Stimulated activated memory B cell treated with anti-CD40 and anti-IgM and Interleukin-4, amounts not matched to agents 10 μg/mL and 1 μg/mL and 100 μg/mL, for 72 hours (primary cell): ENCODE measurements at regions not wholly inside any gene's neighbourhood (a gene's known extent, or its start where the extent isn't known, plus 50 kb on each side); places are given as distances from the start of the nearest gene placed in this dataset.

Experiments used
- ATAC-seq: fragments of 150-1000 bp; cut with Tn5 transposase; 2 replicates; pipeline ENCODE4 v1.10.0; 2021
- H3K27ac Mint-ChIP-seq: one replicate; pipeline ENCODE4 v1.8.0; 2022; ENCODE audit warnings: mild to moderate bottlenecking, mixed read lengths
- H3K27me3 Mint-ChIP-seq: one replicate; pipeline ENCODE4 v1.8.0; 2022; ENCODE audit warnings: mixed read lengths
- H3K36me3 Mint-ChIP-seq: one replicate; pipeline ENCODE4 v1.8.0; 2022; ENCODE audit warnings: mixed read lengths
- H3K4me1 Mint-ChIP-seq: one replicate; pipeline ENCODE4 v1.8.0; 2022; ENCODE audit warnings: mixed read lengths
- H3K4me3 Mint-ChIP-seq: one replicate; pipeline ENCODE4 v1.8.0; 2022; ENCODE audit warnings: mild to moderate bottlenecking, moderate library complexity, mixed read lengths
- H3K9me3 Mint-ChIP-seq: one replicate; pipeline ENCODE4 v1.8.0; 2022; ENCODE audit warnings: mixed read lengths

DNA sequence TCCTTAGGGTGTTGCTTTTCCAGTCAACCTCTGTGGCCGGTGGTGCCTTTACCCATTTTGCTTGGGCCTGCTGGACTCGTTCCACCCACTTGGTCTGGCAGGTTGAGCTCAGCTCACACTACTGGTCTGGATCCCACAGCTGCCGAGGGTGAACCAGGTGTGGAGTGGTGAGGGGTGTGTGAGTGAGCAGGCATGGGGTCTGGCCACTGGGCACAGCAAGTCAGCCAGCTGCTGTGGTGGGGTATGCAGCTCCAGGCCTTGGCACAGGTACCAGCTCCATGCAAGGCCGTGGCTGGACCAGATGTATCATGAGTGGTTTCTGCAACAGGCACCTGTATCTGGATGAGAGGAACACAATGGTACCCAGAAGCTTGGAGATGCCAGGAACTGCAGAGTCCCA, 277.6 kb upstream of the KLHL1 start:
- H3K27me3 Mint-ChIP-seq = no peaks in the 10 kb centered on the region
- no peaks in the 10 kb centered on the region for H3K36me3 Mint-ChIP-seq
- peak; percentile 36 for ATAC-seq
- H3K9me3 Mint-ChIP-seq = no peaks in the 10 kb centered on the region
- no peak overlapping the region for H3K4me3 Mint-ChIP-seq
- H3K27ac Mint-ChIP-seq = no peak overlapping the region
- H3K4me1 Mint-ChIP-seq = no peaks in the 10 kb centered on the region

DNA sequence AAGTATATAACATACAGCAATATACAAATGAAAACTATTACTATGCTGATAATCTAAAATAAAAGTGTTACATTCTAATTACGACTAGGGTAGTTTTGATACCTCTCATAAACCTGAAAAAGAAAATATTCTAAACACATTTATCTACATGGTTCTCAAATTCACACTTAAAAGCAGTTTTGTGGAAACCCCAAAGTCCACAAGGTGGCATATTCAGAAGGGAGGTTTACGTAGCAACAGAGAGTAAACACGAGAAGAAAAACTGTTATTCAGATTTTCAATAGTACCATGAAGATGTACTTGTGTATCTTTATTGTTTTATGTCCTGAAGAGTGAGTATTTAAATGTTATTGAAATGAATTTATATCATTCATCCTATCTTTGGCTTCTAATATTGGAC, 275.9 kb upstream of the KLHL1 start:
- no peaks in the 10 kb centered on the region for H3K27me3 Mint-ChIP-seq
- H3K9me3 Mint-ChIP-seq = peaks cover 2% of the 10 kb centered on the region
- no peaks in the 10 kb centered on the region for H3K36me3 Mint-ChIP-seq
- H3K27ac Mint-ChIP-seq = no peak overlapping the region
- no peak for ATAC-seq
- no peak overlapping the region for H3K4me3 Mint-ChIP-seq
- no peaks in the 10 kb centered on the region for H3K4me1 Mint-ChIP-seq

- H3K27ac Mint-ChIP-seq = no peak overlapping the region
- ATAC-seq = no peak
Measured at GRCh38 chr13:70380809-70381208, 272.6 kb upstream of the KLHL1 start.

GRCh38 chr13:70375718-70376117, 267.5 kb upstream of the KLHL1 start:
- Mint-ChIP-seq H3K36me3 (no peaks in the 10 kb centered on the region), H3K27ac (no peak overlapping the region), H3K27me3 (no peaks in the 10 kb centered on the region), H3K4me1 (no peaks in the 10 kb centered on the region), H3K4me3 (no peak overlapping the region), H3K9me3 (peaks cover 6% of the 10 kb centered on the region)
- ATAC-seq = no peak

More at GRCh38 chr13:70380809-70381208, 272.6 kb upstream of the KLHL1 start:
- Mint-ChIP-seq H3K9me3 (peaks cover 6% of the 10 kb centered on the region), H3K27me3 (no peaks in the 10 kb centered on the region), H3K36me3 (no peaks in the 10 kb centered on the region), H3K4me3 (no peak overlapping the region), H3K4me1 (no peaks in the 10 kb centered on the region)

DNA sequence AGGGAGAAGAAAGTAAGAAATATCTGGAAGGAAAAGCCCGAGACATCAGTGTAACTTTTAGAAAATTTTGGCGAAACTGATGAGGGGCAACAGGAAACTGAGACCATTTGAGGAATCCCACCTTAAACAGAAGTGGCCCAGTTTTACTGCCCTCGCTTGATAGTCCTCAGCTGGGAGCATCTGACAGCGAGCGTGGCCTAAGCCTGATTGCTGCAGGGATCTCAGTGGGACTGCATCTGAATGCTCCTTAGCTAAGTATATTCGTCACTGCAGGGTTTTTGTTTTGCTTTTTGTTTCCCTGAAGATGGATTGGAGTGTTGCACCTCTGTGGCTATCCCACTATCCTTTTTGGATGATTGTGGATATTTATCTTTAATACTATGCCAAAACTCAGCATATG, 262.7 kb upstream of the KLHL1 start:
- Mint-ChIP-seq H3K9me3 (peaks cover 2% of the 10 kb centered on the region), H3K4me3 (no peak overlapping the region), H3K36me3 (no peaks in the 10 kb centered on the region), H3K27ac (no peak overlapping the region), H3K27me3 (no peaks in the 10 kb centered on the region), H3K4me1 (no peaks in the 10 kb centered on the region)
- ATAC-seq = no peak

DNA sequence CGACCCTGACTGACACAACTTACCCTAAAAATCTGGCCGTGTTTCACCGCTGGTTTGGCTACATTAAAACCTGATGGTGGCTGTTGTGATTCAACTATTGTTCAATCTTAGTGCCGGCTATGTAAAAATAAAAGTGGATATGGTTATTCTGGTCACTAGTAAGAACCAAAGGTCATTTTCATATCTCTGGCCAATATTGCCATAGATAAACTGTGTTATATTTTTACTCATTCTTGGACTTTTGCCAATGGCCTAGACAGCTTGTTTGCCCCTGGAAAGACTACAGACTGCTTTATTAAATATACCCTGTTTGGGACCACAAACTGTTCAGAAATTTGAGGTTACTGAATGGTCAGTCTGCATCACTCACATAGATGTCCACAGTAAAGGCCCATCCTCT, 258.5 kb upstream of the KLHL1 start:
- Mint-ChIP-seq H3K27ac (no peak overlapping the region), H3K27me3 (no peaks in the 10 kb centered on the region), H3K36me3 (no peaks in the 10 kb centered on the region)

DNA sequence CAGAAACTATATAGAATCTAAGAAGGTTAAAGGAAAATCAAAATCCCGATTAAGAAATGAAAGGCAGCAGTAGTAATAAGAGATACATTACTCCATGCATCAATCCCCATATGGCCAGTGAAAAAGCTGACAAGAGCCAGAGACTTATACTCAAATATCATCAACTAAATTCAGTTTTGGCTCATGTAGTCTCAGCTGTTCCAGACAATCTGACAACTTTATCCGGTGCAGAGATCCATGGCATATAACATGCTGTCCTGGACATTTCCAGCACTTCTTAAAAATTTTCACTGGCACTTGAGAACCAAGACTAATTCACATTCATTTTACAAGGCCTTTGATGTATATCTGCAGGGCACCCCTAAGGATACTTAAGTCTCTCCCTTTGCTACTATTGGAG, 255.7 kb upstream of the KLHL1 start:
- Mint-ChIP-seq H3K4me1 (no peaks in the 10 kb centered on the region), H3K9me3 (peaks cover 8% of the 10 kb centered on the region), H3K27ac (no peak overlapping the region), H3K27me3 (no peaks in the 10 kb centered on the region), H3K36me3 (no peaks in the 10 kb centered on the region), H3K4me3 (no peak overlapping the region)
- ATAC-seq = no peak

More for the DNA sequence above, 258.5 kb upstream of the KLHL1 start:
- H3K4me3 Mint-ChIP-seq = no peak overlapping the region
- H3K4me1 Mint-ChIP-seq = no peaks in the 10 kb centered on the region
- no peak for ATAC-seq
- H3K9me3 Mint-ChIP-seq = peaks cover 8% of the 10 kb centered on the region

GRCh38 chr13:70362820-70363570, 254.7 kb upstream of the KLHL1 start:
- no peaks in the 10 kb centered on the region for H3K27me3 Mint-ChIP-seq
- no peak overlapping the region for H3K4me3 Mint-ChIP-seq
- H3K4me1 Mint-ChIP-seq = no peaks in the 10 kb centered on the region
- peaks cover 8% of the 10 kb centered on the region for H3K9me3 Mint-ChIP-seq
- no peak overlapping the region for H3K27ac Mint-ChIP-seq
- no peak for ATAC-seq
- H3K36me3 Mint-ChIP-seq = no peaks in the 10 kb centered on the region

- H3K9me3 Mint-ChIP-seq = peaks cover 4% of the 10 kb centered on the region
- no peak overlapping the region for H3K27ac Mint-ChIP-seq
- ATAC-seq = no peak
- H3K27me3 Mint-ChIP-seq = no peaks in the 10 kb centered on the region
- no peaks in the 10 kb centered on the region for H3K36me3 Mint-ChIP-seq
- no peaks in the 10 kb centered on the region for H3K4me1 Mint-ChIP-seq
- H3K4me3 Mint-ChIP-seq = no peak overlapping the region
Measured at GRCh38 chr13:70357031-70357430, 248.8 kb upstream of the KLHL1 start.

DNA sequence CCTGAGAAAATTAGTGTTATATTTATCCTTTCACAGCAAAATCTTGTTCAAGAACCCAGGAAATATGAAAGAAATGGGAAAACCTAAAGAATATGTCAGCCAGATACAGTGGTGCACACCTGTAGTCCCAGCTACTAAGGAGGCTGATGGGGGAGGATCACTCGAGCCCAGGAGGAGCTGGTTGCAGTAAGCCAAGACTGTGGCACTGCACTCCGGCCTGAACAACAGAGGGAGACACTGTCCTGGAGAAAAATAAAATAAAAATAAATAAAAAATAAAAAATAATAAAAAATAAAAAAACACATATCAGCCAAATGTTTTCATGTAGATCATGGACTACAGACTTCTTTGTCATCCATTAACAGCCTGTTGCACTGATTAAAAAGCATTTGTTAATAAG, 244.8 kb upstream of the KLHL1 start:
- H3K4me1 Mint-ChIP-seq = no peaks in the 10 kb centered on the region
- H3K4me3 Mint-ChIP-seq = no peak overlapping the region
- no peak overlapping the region for H3K27ac Mint-ChIP-seq
- no peak for ATAC-seq
- peaks cover 7% of the 10 kb centered on the region for H3K9me3 Mint-ChIP-seq
- no peaks in the 10 kb centered on the region for H3K27me3 Mint-ChIP-seq
- H3K36me3 Mint-ChIP-seq = no peaks in the 10 kb centered on the region

DNA sequence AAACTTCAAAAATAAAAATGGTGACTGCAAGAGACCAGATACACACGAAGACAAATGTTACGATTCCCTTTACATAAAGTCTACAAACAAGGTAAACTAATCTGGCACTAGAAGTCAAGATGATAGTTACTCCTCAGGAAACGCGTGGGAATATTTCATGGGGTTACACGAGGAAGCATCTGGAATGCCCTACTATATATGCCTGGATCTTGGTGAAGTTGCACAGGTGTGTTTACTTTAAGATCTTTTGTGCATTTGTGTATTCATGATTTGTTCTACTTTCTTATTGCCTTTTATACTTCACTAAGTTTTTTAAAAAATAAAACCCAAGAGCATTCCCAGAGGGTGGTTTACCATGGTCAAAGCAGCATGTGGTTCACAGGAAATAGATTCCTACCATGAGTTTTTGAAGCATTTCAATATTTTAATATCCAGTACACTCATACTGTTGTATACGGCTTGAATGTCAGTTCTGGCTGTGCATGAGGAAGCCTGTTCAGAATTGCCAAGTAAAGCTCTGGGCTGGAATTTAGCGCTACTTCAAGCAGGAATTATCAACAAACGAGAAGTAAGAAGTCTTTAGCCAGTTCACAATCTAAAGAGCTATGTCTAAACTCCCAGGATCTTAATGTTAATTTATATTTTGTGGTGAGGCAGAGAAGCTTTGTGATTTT, 239.8 kb upstream of the KLHL1 start:
- Mint-ChIP-seq H3K4me1 (no peaks in the 10 kb centered on the region), H3K27me3 (no peaks in the 10 kb centered on the region), H3K27ac (no peak overlapping the region), H3K4me3 (no peak overlapping the region), H3K9me3 (peaks cover 3% of the 10 kb centered on the region), H3K36me3 (no peaks in the 10 kb centered on the region)
- no peak for ATAC-seq

- no peaks in the 10 kb centered on the region for H3K36me3 Mint-ChIP-seq
- H3K4me1 Mint-ChIP-seq = no peaks in the 10 kb centered on the region
- no peak overlapping the region for H3K4me3 Mint-ChIP-seq
- no peaks in the 10 kb centered on the region for H3K9me3 Mint-ChIP-seq
- H3K27ac Mint-ChIP-seq = no peak overlapping the region
- ATAC-seq = no peak
- H3K27me3 Mint-ChIP-seq = no peaks in the 10 kb centered on the region
Measured at GRCh38 chr13:70339738-70340137, 231.5 kb upstream of the KLHL1 start.

- no peak for ATAC-seq
- H3K4me3 Mint-ChIP-seq = no peak overlapping the region
- no peaks in the 10 kb centered on the region for H3K36me3 Mint-ChIP-seq
- H3K9me3 Mint-ChIP-seq = no peaks in the 10 kb centered on the region
- no peak overlapping the region for H3K27ac Mint-ChIP-seq
- no peaks in the 10 kb centered on the region for H3K27me3 Mint-ChIP-seq
- H3K4me1 Mint-ChIP-seq = no peaks in the 10 kb centered on the region
Measured at GRCh38 chr13:70338609-70339008, 230.4 kb upstream of the KLHL1 start.

GRCh38 chr13:70336866-70337265, 228.6 kb upstream of the KLHL1 start:
- Mint-ChIP-seq H3K27ac (no peak overlapping the region), H3K4me3 (no peak overlapping the region), H3K9me3 (no peaks in the 10 kb centered on the region), H3K36me3 (no peaks in the 10 kb centered on the region), H3K4me1 (no peaks in the 10 kb centered on the region), H3K27me3 (no peaks in the 10 kb centered on the region)
- ATAC-seq = no peak

DNA sequence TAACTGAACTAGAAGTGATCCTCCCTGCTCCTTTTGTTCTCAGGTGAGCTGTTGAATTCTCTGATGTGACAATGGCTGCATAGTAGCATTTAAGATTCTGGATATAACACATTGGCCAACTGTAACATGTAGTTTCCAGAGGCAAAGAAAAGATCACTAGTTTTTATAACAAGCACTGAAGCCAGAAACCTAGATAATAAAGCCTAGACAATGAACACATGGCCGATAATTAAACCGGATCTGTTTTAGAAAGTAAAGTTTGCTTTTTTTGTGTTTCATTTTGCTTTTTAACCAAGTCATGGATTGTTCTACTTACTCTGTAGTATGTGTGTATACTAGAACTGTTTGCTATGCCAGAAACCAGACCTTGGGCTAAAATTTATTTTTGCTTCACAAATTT, 225.5 kb upstream of the KLHL1 start:
- no peak overlapping the region for H3K4me3 Mint-ChIP-seq
- ATAC-seq = no peak
- H3K27ac Mint-ChIP-seq = no peak overlapping the region
- no peaks in the 10 kb centered on the region for H3K36me3 Mint-ChIP-seq
- no peaks in the 10 kb centered on the region for H3K27me3 Mint-ChIP-seq
- H3K4me1 Mint-ChIP-seq = no peaks in the 10 kb centered on the region
- no peaks in the 10 kb centered on the region for H3K9me3 Mint-ChIP-seq

DNA sequence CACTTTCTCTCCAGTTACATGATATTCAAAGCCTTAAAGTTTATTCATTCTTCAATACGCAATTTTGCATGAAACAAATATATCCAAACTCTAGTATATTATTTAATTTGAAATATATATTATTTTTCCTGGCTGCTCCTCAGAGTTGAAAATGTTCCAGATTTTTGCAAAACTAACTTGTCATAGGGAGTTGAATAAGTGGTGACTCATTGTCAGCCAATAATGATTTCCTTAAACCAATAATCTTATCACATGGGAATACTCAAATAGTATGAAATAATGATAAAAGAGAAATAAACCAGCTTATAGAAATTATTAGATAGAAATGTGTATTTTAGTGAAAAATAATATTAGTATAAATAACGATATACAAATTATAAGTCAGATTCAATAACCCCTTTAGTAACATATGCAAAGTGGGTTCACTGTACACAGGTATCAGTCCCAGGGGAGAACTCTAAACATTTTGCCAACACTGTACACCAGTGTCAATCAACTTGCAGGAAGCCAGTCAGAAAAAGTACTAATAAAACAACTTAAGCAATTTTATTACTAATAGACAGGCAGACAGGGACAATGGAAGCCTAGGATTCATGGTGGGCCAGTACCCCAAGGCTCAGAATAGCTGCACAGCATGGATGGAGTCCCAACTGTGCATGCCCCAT, 222.6 kb upstream of the KLHL1 start:
- H3K27me3 Mint-ChIP-seq = no peaks in the 10 kb centered on the region
- no peak overlapping the region for H3K27ac Mint-ChIP-seq
- no peaks in the 10 kb centered on the region for H3K9me3 Mint-ChIP-seq
- H3K36me3 Mint-ChIP-seq = no peaks in the 10 kb centered on the region
- H3K4me1 Mint-ChIP-seq = no peaks in the 10 kb centered on the region
- no peak for ATAC-seq
- H3K4me3 Mint-ChIP-seq = no peak overlapping the region
